A549 (cell line): ENCODE measurements at regions not wholly inside any gene's neighbourhood (a gene's known extent, or its start where the extent isn't known, plus 50 kb on each side); places are given as distances from the start of the nearest gene placed in this dataset.

ENCODE experiments used
- ATAC-seq, 2 experiments: fragments of 200-7000 bp in 1 of 2; fragments of >200 bp in 1 of 2; cut with Nextera tagmentation in 1 of 2; cut with Tn5 transposase in 1 of 2; 3 replicates each; pipeline versions ENCODE4 v1.8.0 to v1.9.1; 2018 to 2020; ENCODE audit warnings: mild to moderate bottlenecking in 1 of 2, moderate library complexity in 1 of 2
- CTCF ChIA-PET: fragments of 300-600 bp; sonication (Branson Sonifier 250); formaldehyde crosslinking; extraction: SDS; loops from one replicate; lab custom pipeline; 2021; ENCODE audit warnings: antibody characterized with exemption, inconsistent platforms; lab: Yijun Ruan, JAX
- POLR2A ChIA-PET: fragments of 350-600 bp; formaldehyde crosslinking; extraction: SDS; loops from one replicate; lab custom pipeline; 2021; ENCODE audit warnings: antibody characterized with exemption, inconsistent platforms; lab: Yijun Ruan, JAX
- DNase-seq, 2 experiments: peaks; one replicate each; pipeline versions ENCODE4 v3.0.0 to v3.0.0-alpha.2; 2011 to 2016; ENCODE audit warnings: low read depth in 1 of 2, low spot score in 1 of 2
- FAIRE-seq: peaks from 2 replicates; lab custom pipeline; 2011; peaks lifted over from hg19 to GRCh38; lab: Jason Lieb, UNC
- H3K27ac ChIP-seq, 2 experiments: fragments of >200 bp; sonication (Bioruptor Twin); formaldehyde crosslinking; 3 replicates each; pipeline ENCODE4 v1.5.1; 2016 to 2017
- H3K4me1 ChIP-seq: fragments of >200 bp; sonication (Bioruptor Twin); formaldehyde crosslinking; 3 replicates; pipeline ENCODE4 v1.6.1; 2016
- H3K4me2 ChIP-seq: fragments of >200 bp; sonication (Bioruptor Twin); formaldehyde crosslinking; 3 replicates; pipeline ENCODE4 v1.6.1; 2016
- H3K4me3 ChIP-seq: fragments of >200 bp; sonication (Bioruptor Twin); formaldehyde crosslinking; 3 replicates; pipeline ENCODE4 v1.5.1; 2016
- H3K9me3 ChIP-seq: fragments of >200 bp; sonication (Bioruptor Twin); formaldehyde crosslinking; 3 replicates; pipeline ENCODE4 v1.6.1; 2016
- CHD4 ChIP-seq: fragments of 200-600 bp; sonication (generic); IDR thresholded peaks from 2 replicates; pipeline ENCODE4 v1.6.1; 2016; ENCODE audit warnings: antibody characterized with exemption, mild to moderate bottlenecking, borderline replicate concordance
- EHMT2 ChIP-seq: fragments of 200-600 bp; sonication (generic); IDR thresholded peaks from 2 replicates; pipeline ENCODE4 v1.6.1; 2016; ENCODE audit warnings: antibody characterized with exemption, low read depth, mild to moderate bottlenecking, moderate library complexity
- EP300 ChIP-seq, 2 experiments: fragments of >200 bp; sonication (Bioruptor Twin); formaldehyde crosslinking; IDR thresholded peaks; 2 replicates in 1 of 2; 3 replicates in 1 of 2; pipeline ENCODE4 v1.6.1; 2016 to 2017
- HOXA7 ChIP-seq: fragments of 250-450 bp; sonication (Bioruptor Pico); IDR thresholded peaks from 2 replicates; pipeline ENCODE4 v1.5.0; 2020; ENCODE audit warnings: mild to moderate bottlenecking, moderate library complexity
- JUNB ChIP-seq: fragments of >200 bp; sonication (Bioruptor Twin); formaldehyde crosslinking; IDR thresholded peaks from 2 replicates; pipeline ENCODE4 v1.6.1; 2016
- MAZ ChIP-seq: fragments of 150-350 bp; IDR thresholded peaks from 2 replicates; pipeline ENCODE4 v1.6.1; 2014; ENCODE audit warnings: antibody characterized with exemption, low read depth, low read length, borderline replicate concordance
- RARB ChIP-seq: fragments of 250-450 bp; sonication (Bioruptor Pico); IDR thresholded peaks from 2 replicates; pipeline ENCODE4 v1.8.0; 2021; ENCODE audit warnings: mild to moderate bottlenecking, moderate library complexity
- TP53 ChIP-seq: fragments of 250-450 bp; sonication (Bioruptor Pico); IDR thresholded peaks from 2 replicates; pipeline ENCODE4 v1.5.0; 2021; ENCODE audit warnings: mild to moderate bottlenecking, moderate library complexity
- ZSCAN20 ChIP-seq: fragments of 250-450 bp; sonication (Bioruptor Pico); IDR thresholded peaks from 2 replicates; pipeline ENCODE4 v1.8.0; 2022; ENCODE audit warnings: mild to moderate bottlenecking, moderate library complexity
- WGBS: methylation state at CpG from one replicate; pipeline ENCODE4 v1.1.6; 2017; ENCODE audit errors: missing lambda C conversion rate; 5-methylcytosine and 5-hydroxymethylcytosine counted together
- TF ChIP-seq, protein P1 (sequence below): IDR thresholded peaks from 2 replicates; pipeline ENCODE4 v1.6.1; 2012; ENCODE audit warnings: low read depth, borderline replicate concordance
- TF ChIP-seq, protein P2 (sequence below): fragments of >200 bp; sonication (Bioruptor Twin); formaldehyde crosslinking; IDR thresholded peaks from 2 replicates; pipeline ENCODE4 v1.6.1; 2016
- TF ChIP-seq, protein P3 (sequence below): fragments of >200 bp; sonication (Bioruptor Twin); formaldehyde crosslinking; IDR thresholded peaks from 3 replicates; pipeline ENCODE4 v1.5.1; 2016
- TF ChIP-seq, protein P4 (sequence below): fragments of 150-350 bp; IDR thresholded peaks from 2 replicates; pipeline ENCODE4 v1.6.1; 2014; ENCODE audit warnings: low read depth, mild to moderate bottlenecking, low read length
- TF ChIP-seq, protein P5 (sequence below): fragments of 250-450 bp; sonication (Bioruptor Pico); IDR thresholded peaks from 2 replicates; pipeline ENCODE4 v1.5.0; 2021; ENCODE audit warnings: mild to moderate bottlenecking, moderate library complexity, borderline replicate concordance

DNA sequence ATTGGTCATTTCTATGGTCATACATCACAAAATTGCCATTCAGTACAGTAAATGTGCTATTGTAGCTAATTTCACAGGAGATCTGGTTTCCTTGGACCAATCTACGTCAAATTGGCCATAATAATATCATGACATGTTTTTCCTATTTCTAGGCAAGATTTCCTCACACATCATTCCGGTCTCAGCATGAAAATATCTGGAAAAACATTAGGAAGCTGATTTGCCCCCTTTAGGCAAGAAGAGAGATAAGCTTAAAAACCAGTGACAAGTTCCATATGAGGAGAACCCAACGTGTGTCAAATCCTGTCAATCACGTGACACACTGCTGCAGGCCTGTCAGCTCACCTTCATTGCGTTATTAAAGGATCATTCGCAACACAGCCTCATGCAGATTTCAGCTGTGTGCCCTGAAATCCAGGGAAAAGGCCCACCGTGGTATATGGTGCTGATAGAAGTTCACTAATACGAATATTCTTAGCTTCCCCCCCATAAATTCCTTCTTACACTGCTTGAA lies 153.3 kb downstream of the ST8SIA4 start (continued):
- TF ChIP-seq, protein P1, sequence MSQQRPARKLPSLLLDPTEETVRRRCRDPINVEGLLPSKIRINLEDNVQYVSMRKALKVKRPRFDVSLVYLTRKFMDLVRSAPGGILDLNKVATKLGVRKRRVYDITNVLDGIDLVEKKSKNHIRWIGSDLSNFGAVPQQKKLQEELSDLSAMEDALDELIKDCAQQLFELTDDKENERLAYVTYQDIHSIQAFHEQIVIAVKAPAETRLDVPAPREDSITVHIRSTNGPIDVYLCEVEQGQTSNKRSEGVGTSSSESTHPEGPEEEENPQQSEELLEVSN, result no peak
- no peak for TF ChIP-seq EP300 (IDR thresholded peaks at IDR 0.05)
- no peak for TF ChIP-seq TP53 (CRISPR knock-in tag)
- TF ChIP-seq CHD4, result no peak

DNA sequence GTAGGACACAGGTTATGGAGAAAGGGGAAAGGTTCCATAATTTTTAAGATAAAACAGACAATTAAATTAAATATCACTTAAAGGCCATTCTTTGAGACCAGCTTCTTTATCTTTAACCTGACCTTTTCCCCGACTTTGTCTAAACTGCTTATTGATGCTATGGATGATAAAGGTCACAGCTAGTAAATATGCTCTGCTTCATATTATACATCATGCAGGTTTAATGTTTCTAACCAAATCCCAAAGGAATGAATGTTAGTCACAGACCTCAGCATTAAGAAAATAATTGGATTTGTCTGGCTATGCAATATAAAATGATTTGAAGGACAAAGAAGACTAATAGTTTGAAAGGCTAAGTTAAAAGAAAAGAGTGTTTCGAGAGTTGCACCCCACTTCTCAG lies 147.6 kb downstream of the ST8SIA4 start:
- WGBS, result 60% methylated on average over 2 of the region's 2 CpGs

More for the DNA sequence above, 147.6 kb downstream of the ST8SIA4 start:
- no peaks in the 10 kb centered on the region for H3K4me1 ChIP-seq
- ChIA-PET CTCF (no interaction called here), POLR2A (no interaction called here)
- ATAC-seq (no peak), FAIRE-seq (no peak), DNase-seq (no peak)
- no peak overlapping the region for H3K4me3 ChIP-seq
- H3K4me2 ChIP-seq, result no peak overlapping the region
- TF ChIP-seq HOXA7 (CRISPR knock-in tag) (no peak), RARB (no peak), EHMT2 (no peak), JUNB (no peak), MAZ (no peak), CHD4 (no peak), ZSCAN20 (CRISPR knock-in tag) (no peak)
- TF ChIP-seq, protein P2, sequence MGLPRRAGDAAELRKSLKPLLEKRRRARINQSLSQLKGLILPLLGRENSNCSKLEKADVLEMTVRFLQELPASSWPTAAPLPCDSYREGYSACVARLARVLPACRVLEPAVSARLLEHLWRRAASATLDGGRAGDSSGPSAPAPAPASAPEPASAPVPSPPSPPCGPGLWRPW, result no peak
- TF ChIP-seq, protein P3, sequence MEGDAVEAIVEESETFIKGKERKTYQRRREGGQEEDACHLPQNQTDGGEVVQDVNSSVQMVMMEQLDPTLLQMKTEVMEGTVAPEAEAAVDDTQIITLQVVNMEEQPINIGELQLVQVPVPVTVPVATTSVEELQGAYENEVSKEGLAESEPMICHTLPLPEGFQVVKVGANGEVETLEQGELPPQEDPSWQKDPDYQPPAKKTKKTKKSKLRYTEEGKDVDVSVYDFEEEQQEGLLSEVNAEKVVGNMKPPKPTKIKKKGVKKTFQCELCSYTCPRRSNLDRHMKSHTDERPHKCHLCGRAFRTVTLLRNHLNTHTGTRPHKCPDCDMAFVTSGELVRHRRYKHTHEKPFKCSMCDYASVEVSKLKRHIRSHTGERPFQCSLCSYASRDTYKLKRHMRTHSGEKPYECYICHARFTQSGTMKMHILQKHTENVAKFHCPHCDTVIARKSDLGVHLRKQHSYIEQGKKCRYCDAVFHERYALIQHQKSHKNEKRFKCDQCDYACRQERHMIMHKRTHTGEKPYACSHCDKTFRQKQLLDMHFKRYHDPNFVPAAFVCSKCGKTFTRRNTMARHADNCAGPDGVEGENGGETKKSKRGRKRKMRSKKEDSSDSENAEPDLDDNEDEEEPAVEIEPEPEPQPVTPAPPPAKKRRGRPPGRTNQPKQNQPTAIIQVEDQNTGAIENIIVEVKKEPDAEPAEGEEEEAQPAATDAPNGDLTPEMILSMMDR, result no peak
- TF ChIP-seq, protein P4, sequence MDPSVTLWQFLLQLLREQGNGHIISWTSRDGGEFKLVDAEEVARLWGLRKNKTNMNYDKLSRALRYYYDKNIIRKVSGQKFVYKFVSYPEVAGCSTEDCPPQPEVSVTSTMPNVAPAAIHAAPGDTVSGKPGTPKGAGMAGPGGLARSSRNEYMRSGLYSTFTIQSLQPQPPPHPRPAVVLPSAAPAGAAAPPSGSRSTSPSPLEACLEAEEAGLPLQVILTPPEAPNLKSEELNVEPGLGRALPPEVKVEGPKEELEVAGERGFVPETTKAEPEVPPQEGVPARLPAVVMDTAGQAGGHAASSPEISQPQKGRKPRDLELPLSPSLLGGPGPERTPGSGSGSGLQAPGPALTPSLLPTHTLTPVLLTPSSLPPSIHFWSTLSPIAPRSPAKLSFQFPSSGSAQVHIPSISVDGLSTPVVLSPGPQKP, result no peak
- TF ChIP-seq, protein P5, sequence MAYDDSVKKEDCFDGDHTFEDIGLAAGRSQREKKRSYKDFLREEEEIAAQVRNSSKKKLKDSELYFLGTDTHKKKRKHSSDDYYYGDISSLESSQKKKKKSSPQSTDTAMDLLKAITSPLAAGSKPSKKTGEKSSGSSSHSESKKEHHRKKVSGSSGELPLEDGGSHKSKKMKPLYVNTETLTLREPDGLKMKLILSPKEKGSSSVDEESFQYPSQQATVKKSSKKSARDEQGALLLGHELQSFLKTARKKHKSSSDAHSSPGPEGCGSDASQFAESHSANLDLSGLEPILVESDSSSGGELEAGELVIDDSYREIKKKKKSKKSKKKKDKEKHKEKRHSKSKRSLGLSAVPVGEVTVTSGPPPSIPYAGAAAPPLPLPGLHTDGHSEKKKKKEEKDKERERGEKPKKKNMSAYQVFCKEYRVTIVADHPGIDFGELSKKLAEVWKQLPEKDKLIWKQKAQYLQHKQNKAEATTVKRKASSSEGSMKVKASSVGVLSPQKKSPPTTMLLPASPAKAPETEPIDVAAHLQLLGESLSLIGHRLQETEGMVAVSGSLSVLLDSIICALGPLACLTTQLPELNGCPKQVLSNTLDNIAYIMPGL, result no peak
- no peak overlapping the region for H3K27ac ChIP-seq
- no peaks in the 10 kb centered on the region for H3K9me3 ChIP-seq
